ENCODE measurements at regions not wholly inside any gene's neighbourhood (a gene's known extent, or its start where the extent isn't known, plus 50 kb on each side); places are given as distances from the start of the nearest gene placed in this dataset.
A peak's percentile ranks its signal among the peaks of the same experiment; 100 is the strongest.

- TF ChIP-seq CTCF (conservative IDR thresholded peaks at IDR 0.05): peak; percentile 84
- no peak for TF ChIP-seq ZFX (IDR thresholded peaks at IDR 0.05)
These were observed 196.7 kb upstream of the GSE1 start for GRCh38 chr16:85416228-85417109.

Data from C4-2B (cell line).